Fibroblast of lung (primary cell): ENCODE measurements at regions not wholly inside any gene's neighbourhood (a gene's known extent, or its start where the extent isn't known, plus 50 kb on each side); places are given as distances from the start of the nearest gene placed in this dataset.

Source experiments
- CTCF ChIP-seq, 2 donors: IDR thresholded peaks in 1 of 2; conservative IDR thresholded peaks in 1 of 2; 1 replicate in 1 of 2; 2 replicates in 1 of 2; pipeline ENCODE4 v1.5.1; 2011 to 2012; ENCODE audit warnings: low read length in 2 of 2, control low read depth in 1 of 2, inconsistent platforms in 1 of 2, low read depth in 1 of 2, mild to moderate bottlenecking in 1 of 2
- EZH2 ChIP-seq: IDR thresholded peaks from 2 replicates; pipeline ENCODE4 v1.5.1; 2012; ENCODE audit warnings: low read length, control low read depth, mild to moderate bottlenecking; ENCODE audit errors: missing control alignments

DNA sequence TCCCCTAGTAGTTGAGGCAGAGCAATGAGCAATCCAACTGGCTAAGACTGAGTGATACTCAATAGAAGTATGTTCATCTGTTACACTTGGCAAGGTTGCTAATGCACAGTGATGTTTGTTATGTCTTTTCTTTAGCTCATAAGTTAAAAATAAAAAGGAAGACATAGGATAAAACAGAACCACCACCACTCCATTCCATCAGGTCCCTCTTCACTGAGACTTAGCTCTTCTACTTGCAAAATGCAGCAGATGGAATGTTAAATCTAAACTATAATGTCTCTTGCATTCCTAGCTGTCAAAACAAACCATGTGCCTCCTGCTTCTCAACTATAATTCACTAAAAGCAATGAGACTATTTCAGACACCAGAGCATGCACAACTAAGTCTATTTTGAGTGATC, 265.6 kb upstream of the UBE2E2 start:
- TF ChIP-seq CTCF (conservative IDR thresholded peaks at IDR 0.05 in 1 of 2, IDR thresholded peaks at IDR 0.05 in 1 of 2; ENCODE audit: low read depth in 1 of 2, low read length in 2 of 2): no peak
- TF ChIP-seq EZH2: no peak
